ENCODE measurements at regions not wholly inside any gene's neighbourhood (a gene's known extent, or its start where the extent isn't known, plus 50 kb on each side); places are given as distances from the start of the nearest gene placed in this dataset.

DNA sequence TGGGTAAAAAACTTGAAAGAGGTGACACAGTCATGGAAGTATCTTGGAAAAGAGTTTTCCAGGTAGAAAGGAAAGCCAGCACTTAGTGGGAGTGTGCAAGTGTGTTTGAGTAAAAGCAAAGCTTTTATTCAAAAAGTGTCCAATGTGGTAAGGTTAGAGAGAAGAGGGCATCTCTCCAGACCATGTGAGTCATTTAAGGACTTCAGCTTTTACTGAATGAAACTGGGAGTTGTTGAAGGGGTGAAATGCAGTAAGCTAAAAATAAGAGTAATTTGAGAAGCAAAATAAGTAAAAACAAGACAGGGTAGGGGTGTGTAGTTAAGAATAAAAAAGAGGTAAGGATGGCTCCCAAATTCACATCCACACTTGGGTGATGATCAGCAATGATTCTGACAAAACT is 238.9 kb downstream of the SLC7A11 start:
- Histone ChIP-seq H3K36me3 (no peaks in the 10 kb centered on the region), H3K4me3 (no peak overlapping the region), H3K9me3 (no peaks in the 10 kb centered on the region), H3K27me3 (no peaks in the 10 kb centered on the region), H3K27ac (no peak overlapping the region), H3K4me1 (no peaks in the 10 kb centered on the region)
- no peak for DNase-seq (ENCODE audit: low spot score)
- TF ChIP-seq, protein P1, sequence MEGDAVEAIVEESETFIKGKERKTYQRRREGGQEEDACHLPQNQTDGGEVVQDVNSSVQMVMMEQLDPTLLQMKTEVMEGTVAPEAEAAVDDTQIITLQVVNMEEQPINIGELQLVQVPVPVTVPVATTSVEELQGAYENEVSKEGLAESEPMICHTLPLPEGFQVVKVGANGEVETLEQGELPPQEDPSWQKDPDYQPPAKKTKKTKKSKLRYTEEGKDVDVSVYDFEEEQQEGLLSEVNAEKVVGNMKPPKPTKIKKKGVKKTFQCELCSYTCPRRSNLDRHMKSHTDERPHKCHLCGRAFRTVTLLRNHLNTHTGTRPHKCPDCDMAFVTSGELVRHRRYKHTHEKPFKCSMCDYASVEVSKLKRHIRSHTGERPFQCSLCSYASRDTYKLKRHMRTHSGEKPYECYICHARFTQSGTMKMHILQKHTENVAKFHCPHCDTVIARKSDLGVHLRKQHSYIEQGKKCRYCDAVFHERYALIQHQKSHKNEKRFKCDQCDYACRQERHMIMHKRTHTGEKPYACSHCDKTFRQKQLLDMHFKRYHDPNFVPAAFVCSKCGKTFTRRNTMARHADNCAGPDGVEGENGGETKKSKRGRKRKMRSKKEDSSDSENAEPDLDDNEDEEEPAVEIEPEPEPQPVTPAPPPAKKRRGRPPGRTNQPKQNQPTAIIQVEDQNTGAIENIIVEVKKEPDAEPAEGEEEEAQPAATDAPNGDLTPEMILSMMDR (IDR thresholded peaks at IDR 0.05) = no peak

DNA sequence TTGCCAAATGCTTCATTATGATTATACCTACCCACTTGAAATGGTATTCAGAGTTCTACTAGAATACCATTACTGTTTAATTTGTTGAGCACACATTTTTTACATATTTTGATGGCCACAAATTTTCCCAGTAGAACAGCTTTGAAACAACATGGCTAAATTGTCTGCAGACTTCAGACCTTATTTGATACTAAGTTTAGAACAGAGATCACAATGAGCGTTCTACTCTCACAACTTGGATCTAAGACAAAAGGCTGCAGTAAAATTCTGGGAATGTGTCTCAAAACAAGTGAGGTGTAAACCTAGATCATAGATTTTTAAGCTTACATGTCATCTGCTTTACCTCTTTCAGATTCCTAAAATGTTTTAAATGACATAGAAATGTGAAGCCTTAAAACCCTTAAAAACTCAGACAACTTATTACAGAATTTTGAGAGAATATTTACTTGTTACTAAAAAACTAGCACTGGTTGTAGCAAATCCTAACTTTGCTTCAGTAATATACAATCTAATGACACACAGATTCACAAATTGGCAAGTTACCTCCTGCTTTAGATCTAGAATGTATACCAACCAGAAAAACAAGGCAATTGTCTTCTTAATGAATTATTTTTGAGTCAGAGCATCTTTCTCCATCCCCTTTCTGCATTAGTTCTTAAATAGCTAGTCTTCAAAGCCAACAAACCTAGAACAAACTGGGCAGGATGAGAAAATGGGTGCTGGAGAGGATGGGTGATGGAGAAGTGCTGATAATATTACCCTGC is 243.3 kb downstream of the SLC7A11 start:
- DNase-seq (ENCODE audit: low spot score) = no peak
- TF ChIP-seq, protein P1 (IDR thresholded peaks at IDR 0.05) = no peak
- H3K27ac ChIP-seq = no peak overlapping the region
- H3K4me1 ChIP-seq = no peaks in the 10 kb centered on the region
- no peak overlapping the region for H3K4me3 ChIP-seq
- no peaks in the 10 kb centered on the region for H3K9me3 ChIP-seq
- no peaks in the 10 kb centered on the region for H3K27me3 ChIP-seq
- no peaks in the 10 kb centered on the region for H3K36me3 ChIP-seq

DNA sequence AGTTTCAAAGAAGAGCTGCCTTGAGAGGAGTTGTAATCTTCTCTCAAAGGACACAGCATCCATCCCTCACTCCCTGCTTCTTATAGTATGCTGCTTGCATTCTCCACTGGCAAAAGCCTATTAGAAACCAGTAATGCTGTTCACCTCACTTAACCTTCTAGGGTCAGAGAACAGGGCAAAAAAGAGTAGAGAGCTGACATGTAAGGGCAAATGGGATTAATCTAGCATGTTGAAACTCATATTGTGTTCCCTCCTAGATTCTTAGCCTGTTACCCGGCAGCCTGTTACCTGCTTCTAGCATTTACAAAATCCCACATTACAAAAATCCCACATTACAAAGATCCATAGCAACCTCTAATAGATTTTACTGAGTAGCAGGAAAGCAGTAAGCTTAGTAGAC is 244.7 kb downstream of the SLC7A11 start:
- Histone ChIP-seq H3K27me3 (no peaks in the 10 kb centered on the region), H3K36me3 (no peaks in the 10 kb centered on the region), H3K27ac (no peak overlapping the region), H3K4me1 (no peaks in the 10 kb centered on the region), H3K4me3 (no peak overlapping the region), H3K9me3 (no peaks in the 10 kb centered on the region)
- TF ChIP-seq, protein P1 (IDR thresholded peaks at IDR 0.05) = no peak
- no peak for DNase-seq (ENCODE audit: low spot score)

DNA sequence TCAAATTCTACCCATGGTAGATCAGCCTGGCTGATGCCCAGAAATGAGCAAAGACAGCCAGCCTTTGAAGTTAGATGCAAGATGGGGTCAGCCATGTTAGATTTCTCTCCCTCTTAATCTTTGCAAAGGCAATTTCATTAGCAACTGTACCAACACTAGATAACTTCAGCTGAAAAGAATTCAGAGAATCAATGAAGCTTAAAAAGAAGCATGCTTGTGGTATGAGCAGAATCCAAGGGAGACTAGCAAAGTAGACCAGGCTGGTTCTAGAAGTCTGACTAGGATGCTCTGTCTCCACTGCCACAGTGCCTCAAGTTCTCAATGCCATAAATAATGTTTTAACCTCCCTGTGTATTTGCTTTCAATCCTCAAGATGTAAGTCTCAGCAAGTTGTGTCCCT is 247.3 kb downstream of the SLC7A11 start:
- Histone ChIP-seq H3K4me3 (no peak overlapping the region), H3K36me3 (no peaks in the 10 kb centered on the region), H3K27me3 (no peaks in the 10 kb centered on the region), H3K27ac (no peak overlapping the region), H3K4me1 (no peaks in the 10 kb centered on the region), H3K9me3 (no peaks in the 10 kb centered on the region)
- DNase-seq (ENCODE audit: low spot score) = no peak
- TF ChIP-seq, protein P1 (IDR thresholded peaks at IDR 0.05) = no peak

DNA sequence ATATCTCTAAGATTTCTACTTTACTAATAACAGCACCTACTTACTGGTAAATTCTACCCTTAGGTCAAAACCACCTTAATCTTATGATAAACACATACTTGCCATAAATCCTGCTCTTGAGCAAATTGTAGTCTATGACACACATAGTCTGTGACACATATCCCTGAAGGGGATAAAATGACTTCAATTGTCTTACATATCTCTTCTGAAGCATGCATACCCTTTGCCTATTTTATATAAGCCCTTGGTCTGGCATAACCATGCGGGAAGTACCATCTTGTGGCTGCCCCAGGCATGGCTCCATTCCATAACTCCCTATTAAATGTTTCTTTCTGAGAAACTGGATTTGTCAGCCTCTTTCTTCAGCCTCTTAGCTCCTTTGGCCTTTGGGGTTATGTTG is 248.9 kb downstream of the SLC7A11 start:
- TF ChIP-seq, protein P1 (IDR thresholded peaks at IDR 0.05) = no peak
- H3K4me1 ChIP-seq = no peaks in the 10 kb centered on the region
- no peak overlapping the region for H3K27ac ChIP-seq
- no peak overlapping the region for H3K4me3 ChIP-seq
- H3K27me3 ChIP-seq = no peaks in the 10 kb centered on the region
- no peak for DNase-seq (ENCODE audit: low spot score)
- H3K36me3 ChIP-seq = no peaks in the 10 kb centered on the region
- H3K9me3 ChIP-seq = no peaks in the 10 kb centered on the region

DNA sequence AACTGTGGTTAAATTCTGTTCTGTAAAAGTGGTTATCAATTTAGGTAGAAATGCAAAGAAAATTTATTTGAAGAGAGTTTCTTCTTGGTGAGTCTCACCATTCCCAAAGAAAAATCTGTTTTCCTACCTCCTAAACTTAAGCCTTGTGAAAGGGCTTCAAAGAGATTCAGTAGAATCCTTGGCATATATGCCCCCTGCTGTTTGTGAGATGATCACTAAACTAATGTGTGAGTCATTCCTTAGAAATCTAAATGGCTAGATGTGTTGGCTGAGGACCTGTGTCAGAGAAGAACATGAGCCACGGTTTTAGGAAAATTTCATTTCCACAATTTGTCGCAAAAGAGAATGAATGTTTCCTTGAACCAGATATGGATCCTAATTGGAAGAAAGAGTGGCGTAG is 260.9 kb downstream of the SLC7A11 start:
- H3K27ac ChIP-seq = no peak overlapping the region

More for the DNA sequence above, 260.9 kb downstream of the SLC7A11 start:
- H3K27me3 ChIP-seq = no peaks in the 10 kb centered on the region
- H3K36me3 ChIP-seq = no peaks in the 10 kb centered on the region
- H3K4me3 ChIP-seq = no peak overlapping the region
- DNase-seq (ENCODE audit: low spot score) = no peak
- TF ChIP-seq, protein P1 (IDR thresholded peaks at IDR 0.05) = no peak
- no peaks in the 10 kb centered on the region for H3K4me1 ChIP-seq
- H3K9me3 ChIP-seq = no peaks in the 10 kb centered on the region
